ENCODE measurements at regions not wholly inside any gene's neighbourhood (a gene's known extent, or its start where the extent isn't known, plus 50 kb on each side); places are given as distances from the start of the nearest gene placed in this dataset.
A peak's percentile ranks its signal among the peaks of the same experiment; 100 is the strongest.

- TF ChIP-seq CTCF (IDR thresholded peaks at IDR 0.05; ENCODE audit: extremely low read depth, low read depth, low read length): no peak
- H3K4me1 ChIP-seq (ENCODE audit: insufficient read depth, low read length): peaks cover 8% of the 10 kb centered on the region
- no peak overlapping the region for H3K27ac ChIP-seq (ENCODE audit: low read depth, low read length)
- DNase-seq (ENCODE audit: insufficient read length, low spot score, missing footprints): peak; percentile 21
- no peaks in the 10 kb centered on the region for H3K9me3 ChIP-seq (ENCODE audit: low read depth, low read length)
- no peaks in the 10 kb centered on the region for H4K20me1 ChIP-seq (ENCODE audit: insufficient read depth, low read length)
- H3K27me3 ChIP-seq (ENCODE audit: insufficient read depth, low read length): peaks cover 28% of the 10 kb centered on the region
- no peak overlapping the region for H2AFZ ChIP-seq (ENCODE audit: low read length)
- no peaks in the 10 kb centered on the region for H3K79me2 ChIP-seq (ENCODE audit: insufficient read depth, low read length)
- no peak overlapping the region for H3K4me2 ChIP-seq (ENCODE audit: insufficient read depth, low read length)
- H3K4me3 ChIP-seq (ENCODE audit: insufficient read depth, low read length): no peak overlapping the region
- H3K36me3 ChIP-seq (ENCODE audit: insufficient read depth, low read length): no peaks in the 10 kb centered on the region
Measured at GRCh38 chr6:28632326-28632851, 106.7 kb downstream of the GPX5 start.

GRCh38 chr6:28633445-28634215 lies 107.9 kb downstream of the GPX5 start:
- H3K4me2 ChIP-seq (ENCODE audit: insufficient read depth, low read length): no peak overlapping the region
- H2AFZ ChIP-seq (ENCODE audit: low read length): no peak overlapping the region
- no peak overlapping the region for H3K27ac ChIP-seq (ENCODE audit: low read depth, low read length)
- H3K36me3 ChIP-seq (ENCODE audit: insufficient read depth, low read length): no peaks in the 10 kb centered on the region
- no peak for TF ChIP-seq CTCF (IDR thresholded peaks at IDR 0.05; ENCODE audit: extremely low read depth, low read depth, low read length)
- no peaks in the 10 kb centered on the region for H3K9me3 ChIP-seq (ENCODE audit: low read depth, low read length)
- H3K79me2 ChIP-seq (ENCODE audit: insufficient read depth, low read length): no peaks in the 10 kb centered on the region
- no peak overlapping the region for H3K4me3 ChIP-seq (ENCODE audit: insufficient read depth, low read length)
- H3K4me1 ChIP-seq (ENCODE audit: insufficient read depth, low read length): peaks cover 8% of the 10 kb centered on the region
- peaks cover 33% of the 10 kb centered on the region for H3K27me3 ChIP-seq (ENCODE audit: insufficient read depth, low read length)
- DNase-seq (ENCODE audit: insufficient read length, low spot score, missing footprints): peak; percentile 35
- H4K20me1 ChIP-seq (ENCODE audit: insufficient read depth, low read length): no peaks in the 10 kb centered on the region

- peak overlapping the region; percentile 81 for H3K4me2 ChIP-seq (ENCODE audit: insufficient read depth, low read length)
- H3K9me3 ChIP-seq (ENCODE audit: low read depth, low read length): no peaks in the 10 kb centered on the region
- H3K36me3 ChIP-seq (ENCODE audit: insufficient read depth, low read length): no peaks in the 10 kb centered on the region
- no peaks in the 10 kb centered on the region for H4K20me1 ChIP-seq (ENCODE audit: insufficient read depth, low read length)
- no peak for TF ChIP-seq CTCF (IDR thresholded peaks at IDR 0.05; ENCODE audit: extremely low read depth, low read depth, low read length)
- peak overlapping the region; percentile 55 for H3K4me3 ChIP-seq (ENCODE audit: insufficient read depth, low read length)
- peak overlapping the region; percentile 71 for H2AFZ ChIP-seq (ENCODE audit: low read length)
- peak; percentile 9 for DNase-seq (ENCODE audit: insufficient read length, low spot score, missing footprints)
- H3K4me1 ChIP-seq (ENCODE audit: insufficient read depth, low read length): peaks cover 8% of the 10 kb centered on the region
- H3K79me2 ChIP-seq (ENCODE audit: insufficient read depth, low read length): no peaks in the 10 kb centered on the region
- H3K27me3 ChIP-seq (ENCODE audit: insufficient read depth, low read length): peaks cover 33% of the 10 kb centered on the region
- H3K27ac ChIP-seq (ENCODE audit: low read depth, low read length): no peak overlapping the region
Measured at GRCh38 chr6:28634411-28634760, 108.7 kb downstream of the GPX5 start.

- Histone ChIP-seq H3K27me3 (ENCODE audit: insufficient read depth, low read length) (peaks cover 33% of the 10 kb centered on the region), H3K79me2 (ENCODE audit: insufficient read depth, low read length) (no peaks in the 10 kb centered on the region), H3K9me3 (ENCODE audit: low read depth, low read length) (no peaks in the 10 kb centered on the region), H3K4me1 (ENCODE audit: insufficient read depth, low read length) (peaks cover 8% of the 10 kb centered on the region), H2AFZ (ENCODE audit: low read length) (peak overlapping the region; percentile 71), H3K36me3 (ENCODE audit: insufficient read depth, low read length) (no peaks in the 10 kb centered on the region), H3K27ac (ENCODE audit: low read depth, low read length) (no peak overlapping the region), H3K4me3 (ENCODE audit: insufficient read depth, low read length) (peak overlapping the region; percentile 55), H3K4me2 (ENCODE audit: insufficient read depth, low read length) (peak overlapping the region; percentile 81), H4K20me1 (ENCODE audit: insufficient read depth, low read length) (no peaks in the 10 kb centered on the region)
- DNase-seq (ENCODE audit: insufficient read length, low spot score, missing footprints): peak; percentile 51
- no peak for TF ChIP-seq CTCF (IDR thresholded peaks at IDR 0.05; ENCODE audit: extremely low read depth, low read depth, low read length)
Measured at GRCh38 chr6:28634761-28635546, 109.3 kb downstream of the GPX5 start.
